Ramos (cell line): ENCODE measurements at regions not wholly inside any gene's neighbourhood (a gene's known extent, or its start where the extent isn't known, plus 50 kb on each side); places are given as distances from the start of the nearest gene placed in this dataset.

Experiments
- in situ Hi-C: fragments of 300-500 bp; cut with MboI; formaldehyde crosslinking; loops from one replicate; pipeline ENCODE4 v1.14.3; 2022; ENCODE audit warnings: low sequenced_read_pairs; ENCODE audit not compliant: unreplicated experiment

DNA sequence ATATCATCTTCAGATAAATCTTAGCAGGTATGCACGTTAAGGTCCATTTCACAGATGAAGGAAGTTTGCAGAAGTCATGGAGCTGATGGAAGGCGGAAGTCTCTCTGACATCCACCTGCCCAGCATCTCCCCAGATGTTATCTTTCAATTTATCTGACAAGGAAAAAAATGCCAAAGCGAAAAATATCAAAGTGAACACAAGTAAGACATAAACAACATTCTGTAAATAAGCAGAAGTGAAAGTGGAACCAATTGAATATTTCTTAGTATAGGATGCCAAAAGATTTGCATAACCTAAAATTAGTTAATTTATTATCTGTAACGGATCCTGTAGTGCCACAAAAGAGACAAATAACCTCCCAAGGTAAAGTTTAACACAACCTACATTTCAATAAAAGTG, 73.6 kb upstream of the NEBL start:
- in situ Hi-C loops: no loop called here

DNA sequence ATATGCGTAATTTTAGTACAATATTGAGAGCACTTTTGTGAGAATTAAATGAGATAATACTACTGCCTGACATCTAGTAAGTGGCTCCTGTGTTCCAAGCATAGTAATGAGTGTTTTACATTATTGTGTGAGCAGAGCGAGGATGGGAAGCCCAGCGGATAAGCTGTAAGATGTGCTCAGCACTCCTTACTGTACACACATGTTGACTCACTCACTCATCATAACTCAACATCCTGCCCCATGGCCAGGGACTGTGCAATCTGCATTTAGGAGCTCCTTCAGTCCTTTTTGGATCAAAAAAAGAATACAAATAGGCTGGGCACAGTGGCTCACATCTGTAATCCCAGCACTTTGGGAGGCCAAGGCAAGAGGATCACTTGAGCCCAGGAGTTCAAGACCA, 72.9 kb upstream of the NEBL start:
- in situ Hi-C loops: no loop called here

DNA sequence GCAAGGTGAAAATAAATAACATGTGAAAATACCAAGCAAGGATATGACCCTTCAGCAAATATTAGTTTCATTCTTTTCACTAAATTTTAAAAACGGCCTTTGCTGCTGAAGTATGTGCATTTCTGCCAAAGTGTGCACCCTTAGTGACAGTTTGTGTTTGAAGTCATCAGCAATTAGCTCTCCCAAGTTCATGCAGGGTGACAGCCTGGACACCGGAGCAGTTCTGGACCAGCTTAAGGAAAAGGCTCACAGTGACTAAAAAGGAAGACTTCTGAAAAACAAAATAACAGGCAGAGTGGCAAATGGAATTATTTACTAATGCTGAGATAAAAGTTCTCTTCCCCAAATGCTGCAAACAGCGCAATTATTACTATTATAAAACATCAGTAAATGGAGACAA, 69.3 kb upstream of the NEBL start:
- in situ Hi-C loops: no loop called here

DNA sequence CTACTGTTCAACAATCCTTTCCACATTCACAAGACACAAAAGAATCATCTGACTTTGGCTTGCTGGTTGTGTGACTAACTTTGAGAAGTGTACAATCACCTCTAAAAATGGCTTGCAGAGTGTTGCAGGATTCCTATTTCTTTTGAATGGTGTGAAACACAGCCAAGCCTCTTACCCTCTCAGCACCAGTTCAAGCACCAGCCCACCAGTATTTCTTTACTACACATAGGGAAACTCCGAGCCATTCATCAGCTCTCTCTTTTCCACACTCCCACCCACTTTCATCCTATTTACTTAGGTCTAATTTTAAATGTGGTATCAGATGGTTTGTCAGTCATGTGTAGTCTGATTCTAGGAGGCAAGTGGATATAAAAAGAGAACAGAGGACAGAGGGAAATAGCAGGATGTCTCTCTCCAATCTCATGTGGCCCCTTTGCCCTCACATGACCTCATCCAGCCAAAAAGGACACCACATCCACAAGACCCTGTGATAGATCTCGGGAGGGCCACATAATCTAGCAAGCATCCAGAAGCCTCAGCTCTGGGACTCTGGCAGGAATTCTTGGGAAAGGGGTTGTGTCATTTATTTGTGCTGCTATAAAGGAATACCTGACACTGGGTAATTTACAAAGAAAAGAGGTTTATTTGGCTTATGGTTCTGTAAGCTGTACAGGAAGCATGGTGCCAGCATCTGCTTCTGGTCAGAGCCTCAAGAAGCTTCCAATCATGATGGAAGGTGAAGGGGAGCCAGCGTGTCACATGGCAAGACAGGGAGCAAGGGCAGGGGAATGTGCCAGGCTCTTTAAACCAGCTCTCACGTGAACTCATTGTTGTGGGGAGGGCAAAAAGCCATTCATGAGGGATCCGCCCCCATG, 66.8 kb upstream of the NEBL start:
- in situ Hi-C loops: no loop called here

DNA sequence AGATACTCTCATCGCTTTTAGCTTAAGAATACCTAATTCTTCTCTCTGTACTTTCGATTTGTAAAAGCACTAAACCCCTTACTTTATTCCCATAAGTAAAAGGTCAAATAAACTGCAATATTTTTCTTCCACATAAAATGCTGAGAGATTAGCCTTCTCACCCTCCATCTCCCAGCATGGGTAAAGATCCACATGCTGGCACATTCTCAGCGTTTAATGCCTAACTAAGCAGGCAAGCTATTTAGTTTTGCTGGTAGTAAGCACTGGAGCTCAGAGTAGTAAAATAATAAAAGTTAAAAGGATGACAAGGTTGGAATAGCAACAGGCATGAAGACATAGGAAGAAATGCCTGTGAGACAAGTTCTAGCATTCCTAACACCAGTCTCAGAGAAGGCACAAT, 65.9 kb upstream of the NEBL start:
- in situ Hi-C loops: no loop called here

DNA sequence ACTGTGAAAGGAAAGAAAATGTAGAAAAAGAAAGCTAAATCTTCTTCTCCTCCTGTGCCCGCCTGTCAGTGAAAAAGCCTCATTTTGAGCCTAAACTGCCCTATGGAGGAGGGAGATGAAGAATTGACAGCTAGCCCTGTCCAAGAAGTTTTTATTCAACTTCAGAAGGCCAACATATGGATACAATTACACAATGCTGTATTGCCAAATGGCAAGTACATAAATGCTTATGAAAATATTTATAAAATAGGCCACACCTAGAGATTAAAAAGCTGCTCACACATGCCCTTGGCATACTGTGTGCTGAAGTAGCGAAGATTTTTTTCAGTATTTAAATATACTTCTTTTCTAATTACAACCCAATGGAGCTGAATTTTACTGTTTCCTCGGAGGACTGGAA, 65.1 kb upstream of the NEBL start:
- in situ Hi-C loops: no loop called here

DNA sequence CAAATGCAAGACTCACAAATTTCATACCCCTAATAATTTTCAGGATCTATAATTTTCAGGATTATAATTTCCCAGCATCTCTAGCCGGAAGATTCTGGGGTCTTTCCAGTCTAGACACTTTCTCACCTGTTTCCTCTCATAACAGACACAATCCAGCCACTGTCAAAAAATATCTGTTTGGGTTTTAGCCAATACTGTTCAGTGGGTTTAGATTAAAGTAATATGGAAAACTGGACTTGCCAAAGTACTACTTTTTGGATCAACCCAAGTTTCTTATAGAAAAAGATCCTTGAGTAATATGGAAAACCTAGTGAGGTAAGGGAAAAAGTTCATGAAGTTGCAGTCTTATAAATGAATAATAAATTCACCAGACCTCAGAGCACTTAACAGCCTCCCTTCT, 62.1 kb upstream of the NEBL start:
- in situ Hi-C loops: no loop called here

DNA sequence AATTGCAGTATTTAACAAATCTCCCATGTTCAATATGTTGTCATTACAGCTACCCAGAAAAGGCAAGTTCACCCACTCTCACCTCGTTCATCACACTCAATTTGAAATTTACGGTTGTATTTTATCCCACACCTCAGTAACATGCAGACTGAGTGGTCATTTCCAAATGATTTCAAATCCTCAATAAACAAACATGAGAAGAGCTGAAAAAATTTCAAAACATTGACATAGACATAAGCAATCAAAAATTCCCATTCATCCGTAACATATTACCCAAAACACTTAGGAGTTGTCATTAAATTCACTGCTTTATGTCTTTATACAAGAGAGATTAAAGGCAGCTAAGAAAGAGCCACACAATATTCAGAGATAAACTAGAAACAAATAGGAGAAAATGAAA, 61.7 kb upstream of the NEBL start:
- in situ Hi-C loops: no loop called here

DNA sequence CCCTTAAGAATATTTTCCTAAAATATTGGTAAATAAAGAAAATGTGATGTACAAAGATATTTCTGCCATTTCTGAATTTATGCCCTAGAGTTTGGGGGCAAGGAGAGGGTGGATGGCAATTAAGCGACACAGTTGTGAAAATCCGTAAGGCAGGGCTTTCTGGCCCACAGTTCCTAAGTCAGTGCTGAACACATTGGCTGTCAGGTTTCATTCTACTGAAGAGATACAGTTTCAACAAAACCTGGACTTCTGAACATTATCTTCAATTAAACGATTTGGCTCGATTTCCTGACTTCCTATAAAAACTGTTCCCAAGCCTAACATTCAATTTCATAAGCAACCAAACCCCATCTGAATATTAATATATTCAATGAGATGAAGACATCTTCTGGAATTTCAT, 61.1 kb upstream of the NEBL start:
- in situ Hi-C loops: no loop called here

DNA sequence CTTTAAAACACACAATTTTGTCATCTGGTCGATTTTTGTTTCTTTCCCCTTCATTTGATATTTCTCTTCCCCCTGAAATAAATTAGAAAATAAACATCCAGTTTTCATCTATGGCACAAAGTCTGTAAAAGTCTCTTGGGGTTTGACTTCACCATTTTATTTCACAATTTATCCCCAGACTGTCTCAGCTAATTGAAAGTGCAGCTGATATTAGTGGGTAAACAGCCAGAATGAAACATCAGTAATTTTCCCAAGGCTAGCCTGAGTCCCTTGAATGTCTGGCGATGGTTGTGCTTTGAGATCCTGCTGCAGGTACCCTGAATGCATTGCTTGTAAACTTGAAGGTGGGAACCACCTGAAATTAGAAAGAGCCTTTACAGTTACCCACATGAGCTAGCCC, 60.6 kb upstream of the NEBL start:
- in situ Hi-C loops: no loop called here

DNA sequence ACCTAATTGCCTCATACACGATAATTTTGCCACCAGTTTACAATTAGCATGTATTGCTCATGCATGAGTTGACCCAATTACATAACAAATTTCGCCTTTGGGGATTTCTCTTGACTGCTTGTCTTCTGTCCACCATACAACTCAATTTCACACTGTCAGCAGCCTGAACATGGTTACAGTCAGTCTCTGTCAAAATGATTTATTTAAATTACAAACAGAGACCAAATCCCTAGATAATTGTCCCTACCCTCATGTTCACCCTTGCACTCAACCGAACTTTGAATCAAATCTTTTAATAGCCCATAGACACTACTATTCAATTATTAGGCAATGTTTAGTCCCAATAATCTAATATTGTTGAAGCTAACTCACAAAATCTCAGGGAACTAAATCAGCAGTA, 59.7 kb upstream of the NEBL start:
- in situ Hi-C loops: no loop called here

DNA sequence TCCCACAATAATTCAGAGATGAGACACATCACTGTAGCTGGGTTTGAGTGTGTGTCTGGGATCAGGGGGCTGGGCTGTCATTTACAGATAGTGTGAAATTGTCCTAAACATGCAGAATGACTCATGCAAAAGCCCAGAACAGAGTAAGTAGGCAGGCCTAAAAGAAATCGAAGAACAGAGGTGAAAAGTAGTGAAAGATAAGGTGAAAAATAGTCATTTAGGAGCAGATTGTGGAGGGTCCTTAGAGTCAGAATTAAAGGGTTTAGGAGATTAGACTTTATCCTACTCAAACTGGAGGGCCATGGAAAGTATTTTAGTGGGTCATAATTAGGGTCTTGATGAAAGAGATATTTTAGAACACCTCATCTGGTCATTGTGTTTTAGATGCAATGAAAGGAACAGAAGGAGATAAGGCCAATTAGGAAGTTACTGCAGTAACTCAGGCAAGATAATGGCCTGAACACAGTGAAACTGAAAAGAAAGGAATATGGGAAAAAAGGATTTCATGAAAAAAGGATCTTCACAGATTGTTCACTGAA, 58.3 kb upstream of the NEBL start:
- in situ Hi-C loops: no loop called here

DNA sequence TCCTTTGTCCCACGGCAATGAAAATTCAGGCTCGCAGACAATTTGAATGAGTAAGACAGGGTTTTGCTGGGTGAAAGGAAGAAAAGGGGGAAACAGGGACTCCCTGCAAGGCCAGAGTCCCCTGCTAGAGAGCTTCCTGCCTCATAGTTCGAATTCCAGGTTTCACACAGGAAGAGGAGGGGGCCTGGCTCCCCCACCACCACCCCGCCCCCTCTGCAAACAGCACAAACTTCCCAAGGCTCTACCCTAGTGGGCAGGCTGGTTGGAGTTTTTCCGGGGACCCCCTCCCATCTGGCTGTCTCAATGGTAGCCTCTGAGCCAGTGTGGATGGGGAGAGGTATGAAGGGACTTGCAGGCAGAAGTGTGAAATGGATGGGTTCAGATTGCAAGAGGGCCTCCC, 57.4 kb upstream of the NEBL start:
- in situ Hi-C loops: no loop called here

DNA sequence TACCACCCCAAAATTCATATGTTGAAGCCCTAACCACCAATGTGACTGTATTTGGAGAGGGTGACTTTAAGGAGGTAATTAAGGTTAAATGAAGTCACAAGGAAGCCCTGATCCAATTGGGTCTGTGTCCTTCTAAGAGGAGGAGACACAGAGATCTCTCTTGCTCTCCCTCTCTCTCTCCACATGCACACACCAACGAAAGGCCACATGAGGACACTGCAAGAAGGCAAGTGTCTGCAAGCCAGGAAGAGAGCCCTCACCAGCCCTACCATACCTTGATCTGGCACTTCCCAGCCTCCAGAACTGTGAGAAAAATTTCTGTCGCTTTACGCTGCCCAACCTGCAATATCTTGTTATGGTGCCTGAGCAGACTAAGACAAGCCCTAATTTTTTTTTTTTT, 56.0 kb upstream of the NEBL start:
- in situ Hi-C loops: no loop called here

DNA sequence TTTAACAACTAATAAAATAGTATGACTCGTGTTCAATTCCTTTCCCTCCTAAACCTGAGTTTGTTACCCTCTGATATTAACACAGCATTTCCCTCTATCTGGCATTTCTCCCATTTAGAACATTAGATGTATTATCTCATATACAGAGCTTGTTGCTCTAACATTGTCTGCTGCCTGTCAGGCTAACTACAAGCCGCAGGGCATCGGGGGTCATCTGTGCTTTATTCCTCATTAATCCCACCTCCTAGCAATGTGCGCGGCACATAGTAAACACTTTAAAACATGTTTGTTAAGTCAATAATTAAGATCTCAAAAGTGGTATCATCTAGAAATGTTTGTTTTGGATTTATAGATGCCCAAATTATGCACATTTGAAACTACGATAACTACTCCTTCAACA, 52.9 kb upstream of the NEBL start:
- in situ Hi-C loops: no loop called here

DNA sequence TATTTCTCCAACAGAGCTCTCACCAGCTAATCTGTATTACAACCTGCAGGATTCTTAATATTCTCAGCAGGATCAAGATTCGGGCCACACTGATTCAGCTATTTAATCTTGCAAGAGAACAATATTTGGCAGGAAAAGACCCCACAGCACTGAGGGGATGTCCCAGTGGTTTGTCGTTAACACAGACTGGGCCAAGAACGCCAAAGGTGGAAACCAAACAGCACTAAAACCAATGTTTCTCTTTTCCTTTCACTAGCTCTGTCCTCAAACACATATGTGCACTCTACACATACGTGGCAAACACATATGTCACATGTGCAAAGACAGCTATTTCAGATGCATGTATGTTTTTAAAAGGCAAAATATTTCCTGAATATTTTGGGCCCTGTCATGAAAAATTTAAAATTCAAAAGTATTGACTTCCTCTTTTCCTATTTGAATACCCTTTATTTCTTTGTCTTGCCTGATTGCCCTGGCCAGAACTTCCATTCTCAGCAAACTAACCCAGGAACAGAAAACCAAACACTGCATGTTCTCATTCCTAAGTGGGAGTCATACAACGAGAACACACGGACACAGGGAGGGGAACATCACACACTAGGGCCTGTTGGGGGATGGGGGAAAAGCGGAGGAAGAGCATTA, 51.7 kb upstream of the NEBL start:
- in situ Hi-C loops: no loop called here
